HG03066 (cell line): ENCODE measurements at regions not wholly inside any gene's neighbourhood (a gene's known extent, or its start where the extent isn't known, plus 50 kb on each side); places are given as distances from the start of the nearest gene placed in this dataset.
A peak's percentile ranks its signal among the peaks of the same experiment; 100 is the strongest.

Experiments
- ATAC-seq: cut with Tn5 transposase; IDR thresholded peaks from one replicate; pipeline ENCODE4 v1.9.1; 2021; ENCODE audit warnings: low read depth; ENCODE audit not compliant: unreplicated experiment

DNA sequence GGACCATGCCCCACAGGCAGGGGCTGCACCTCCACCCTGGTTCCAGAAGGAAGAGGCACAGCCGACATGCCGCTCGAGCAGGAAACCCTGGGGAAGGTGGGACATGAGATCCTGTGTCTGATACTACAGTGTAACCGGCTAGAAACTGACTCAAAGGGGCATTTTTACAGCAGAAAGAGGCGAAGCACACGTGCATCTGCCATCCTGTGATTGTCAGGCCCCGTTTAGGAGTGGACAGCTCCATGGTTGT is 62.7 kb downstream of the SIK1 start:
- ATAC-seq: no peak

DNA sequence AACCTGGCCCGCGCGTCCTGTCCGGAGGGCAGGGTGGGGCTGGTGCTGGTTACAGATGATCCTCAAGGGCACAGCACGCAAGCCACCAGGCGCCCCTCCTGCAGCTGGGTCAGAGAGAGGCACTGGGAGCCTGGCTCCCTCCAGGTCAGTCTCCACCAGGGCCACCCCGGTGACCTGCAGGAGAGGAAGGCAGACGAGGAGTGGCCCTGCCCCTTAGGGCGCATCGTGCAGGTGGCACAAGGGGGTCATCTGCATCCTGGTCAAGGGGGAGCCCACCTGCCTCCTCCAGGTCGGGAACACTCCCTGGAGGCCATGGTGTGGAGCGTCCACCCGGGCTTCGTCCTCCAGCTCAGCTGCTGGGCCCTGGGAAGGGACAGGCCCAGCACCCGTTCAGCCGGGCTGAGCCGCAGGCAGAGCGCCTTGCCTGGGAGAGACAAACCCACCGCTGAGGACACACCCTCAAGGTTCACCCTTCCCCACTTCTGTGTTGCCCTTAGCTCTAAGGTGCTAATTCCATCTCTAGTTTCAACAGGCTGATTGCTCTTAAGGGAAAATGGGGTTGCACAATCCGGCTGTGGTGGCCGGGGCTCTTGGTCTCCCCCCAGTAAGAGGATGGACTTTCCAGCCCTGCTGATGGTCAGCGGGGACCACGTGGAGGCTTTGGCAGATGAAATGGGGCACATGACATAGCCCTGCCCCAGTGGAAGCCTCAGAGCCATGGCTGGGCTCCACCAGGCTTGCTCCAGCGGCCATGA is 63.2 kb downstream of the SIK1 start:
- ATAC-seq: no peak

DNA sequence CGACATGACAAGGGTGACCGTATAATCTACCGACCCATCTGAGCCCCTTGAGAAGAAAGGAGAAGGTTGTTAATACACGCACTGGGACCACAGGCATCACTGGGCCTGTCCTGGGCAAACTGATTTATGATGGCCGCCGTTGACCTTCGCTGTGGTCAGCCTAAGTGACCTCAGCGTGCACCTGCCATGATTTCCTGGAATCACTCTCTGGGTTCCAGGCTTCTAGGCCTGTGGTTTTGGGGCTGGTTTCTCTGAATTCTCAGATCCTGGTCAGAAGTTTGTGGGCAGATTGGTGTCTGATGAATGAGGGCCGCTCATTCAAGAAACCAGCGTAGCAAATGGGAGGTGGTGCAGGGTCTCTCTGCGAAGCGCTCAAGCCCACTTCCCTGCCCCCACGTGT is 64.0 kb downstream of the SIK1 start:
- no peak for ATAC-seq

DNA sequence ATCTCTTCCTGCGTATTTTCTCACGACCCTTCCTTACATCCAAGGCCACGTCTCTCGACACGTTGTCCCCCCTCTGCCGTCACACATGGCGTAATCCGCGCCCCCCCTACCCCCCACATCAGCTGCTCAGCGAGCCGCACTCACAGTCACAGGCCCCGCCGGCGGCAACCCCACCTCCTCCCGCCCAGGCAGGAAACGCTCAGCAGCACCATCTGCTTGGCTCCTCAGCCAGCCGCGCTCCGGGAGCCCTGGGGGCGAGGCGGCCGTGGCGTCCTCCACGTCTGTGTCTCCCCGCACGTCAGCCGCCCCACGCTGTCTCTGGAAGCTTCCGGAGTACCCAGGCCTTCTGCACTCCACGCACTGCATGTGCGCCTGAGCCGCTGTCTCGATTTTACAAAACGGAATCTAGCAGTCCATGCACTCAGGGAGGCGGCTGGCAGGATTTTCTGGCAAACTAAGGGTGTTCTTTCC is 64.6 kb downstream of the SIK1 start:
- ATAC-seq: peak; percentile 47

GRCh38 chr21:43361493-43362296 is 65.2 kb downstream of the SIK1 start:
- ATAC-seq: peak; percentile 46

DNA sequence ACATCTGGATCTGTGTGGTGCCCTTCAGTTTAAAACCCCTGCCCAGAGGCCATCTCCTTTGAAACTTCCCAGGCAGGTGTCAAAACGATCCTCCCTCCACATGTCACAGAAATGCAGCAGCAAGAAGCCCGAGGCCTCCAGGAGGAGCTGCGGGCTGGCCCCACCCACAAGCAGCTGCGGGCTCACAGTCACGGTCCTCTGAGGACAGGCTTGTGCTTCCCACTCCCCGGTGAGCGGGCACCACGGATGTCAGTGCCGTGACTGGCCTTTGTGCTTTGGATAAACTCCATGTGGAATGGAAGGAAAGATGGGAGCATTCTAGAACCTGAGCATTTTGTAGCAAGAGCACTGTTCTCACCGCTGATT is 65.8 kb downstream of the SIK1 start:
- no peak for ATAC-seq

GRCh38 chr21:43360441-43361126 is 66.3 kb downstream of the SIK1 start:
- ATAC-seq: no peak

DNA sequence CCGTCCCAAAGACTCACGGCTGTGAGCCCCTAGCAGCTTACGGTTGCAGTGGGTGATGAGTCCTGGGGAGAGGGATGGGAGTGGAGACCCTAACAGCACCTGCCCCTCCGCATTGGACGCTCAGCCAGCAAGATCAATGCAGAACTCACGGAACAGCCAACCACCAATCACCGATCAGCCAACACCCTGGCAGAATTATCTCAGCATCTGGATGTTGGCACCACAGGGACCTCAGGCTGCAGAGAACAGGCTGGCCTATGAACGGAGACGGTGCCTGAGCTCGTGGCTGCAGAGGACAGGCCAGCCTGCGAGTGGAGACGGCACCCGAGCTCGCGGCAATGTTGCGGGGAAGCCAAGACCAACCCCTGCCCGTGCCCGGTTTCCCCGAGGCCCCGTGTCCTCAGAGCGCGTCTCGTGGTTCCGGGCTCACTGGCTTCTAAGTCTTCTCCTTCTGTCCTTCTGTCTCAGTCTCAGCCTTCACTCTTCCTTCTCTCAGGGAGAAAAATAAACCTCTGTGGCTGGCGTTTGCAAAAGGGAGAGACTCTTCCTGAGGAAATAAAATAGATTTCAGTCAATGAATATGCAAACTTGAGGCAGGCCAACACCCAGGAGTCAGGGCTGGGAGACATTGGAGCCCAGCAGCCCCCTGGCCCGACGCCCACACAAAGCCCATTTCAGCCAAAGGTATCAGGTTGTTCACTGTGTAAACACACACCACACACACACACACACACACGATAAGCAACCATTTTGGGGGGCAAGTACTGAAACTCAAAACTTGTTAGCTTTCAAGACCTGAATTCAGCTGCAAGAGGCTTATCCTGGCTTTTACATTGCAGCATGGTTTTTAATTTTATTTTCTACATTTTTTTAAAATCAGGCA is 67.8 kb downstream of the SIK1 start:
- no peak for ATAC-seq

- no peak for ATAC-seq
Observed at GRCh38 chr21:43357715-43358430, 69.1 kb downstream of the SIK1 start.

- ATAC-seq: no peak
Observed at GRCh38 chr21:43355925-43356289, 71.0 kb downstream of the SIK1 start.

DNA sequence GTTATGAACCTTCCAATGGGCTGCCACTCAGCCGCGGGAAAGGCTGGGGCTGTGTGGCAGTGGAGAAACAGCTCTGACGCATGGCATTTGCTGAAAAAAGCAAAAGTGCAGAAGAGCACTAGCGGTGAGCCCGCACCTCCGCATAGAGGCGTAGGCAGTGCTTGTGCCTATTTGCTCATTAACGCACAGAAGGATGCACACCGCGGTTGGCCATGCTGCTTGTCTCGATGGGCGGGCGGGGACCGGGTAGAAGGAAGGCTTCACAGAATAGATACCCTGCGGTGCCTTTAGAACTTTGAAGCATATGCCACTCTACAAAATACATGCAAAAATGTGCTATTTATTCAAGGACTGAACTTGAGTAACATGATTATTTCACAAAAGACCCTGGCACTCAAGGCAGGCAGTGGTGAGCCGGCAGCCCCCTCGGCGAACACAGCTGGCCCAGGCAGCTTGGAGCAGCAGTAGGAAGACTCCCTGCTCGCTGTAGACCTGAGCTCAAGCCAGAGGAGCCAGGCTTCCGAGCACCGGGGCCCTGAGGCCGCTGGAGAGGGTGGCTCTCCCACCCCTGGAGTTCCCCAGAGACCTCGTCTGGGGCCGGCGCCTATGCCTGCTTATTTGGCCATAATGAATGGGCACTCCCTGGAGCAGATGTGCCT is 71.5 kb downstream of the SIK1 start:
- ATAC-seq: no peak

- no peak for ATAC-seq
Observed at GRCh38 chr21:43354666-43355065, 72.3 kb downstream of the SIK1 start.

GRCh38 chr21:43354026-43354420 is 72.9 kb downstream of the SIK1 start:
- ATAC-seq: no peak

GRCh38 chr21:43353282-43354025 is 73.5 kb downstream of the SIK1 start:
- no peak for ATAC-seq

- peak; percentile 70 for ATAC-seq
Observed at GRCh38 chr21:43352568-43353281, 74.2 kb downstream of the SIK1 start.

DNA sequence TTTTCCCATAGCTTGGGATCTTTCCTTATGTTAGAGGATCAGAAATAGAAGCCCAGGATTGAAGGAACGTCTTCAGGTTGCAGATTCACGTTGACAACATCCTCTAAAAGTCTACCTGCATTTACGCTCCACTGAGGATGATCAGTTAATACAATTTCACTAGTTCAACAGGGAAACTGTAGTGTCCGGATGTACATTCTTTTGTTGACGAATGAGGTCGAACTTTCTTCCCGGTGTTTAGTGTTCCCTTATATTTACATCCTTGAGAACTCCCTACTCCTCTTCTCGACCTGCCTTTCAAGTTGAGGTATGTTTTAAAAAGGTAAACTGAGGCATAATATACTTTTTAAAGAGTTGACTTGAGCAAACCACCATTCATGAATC is 74.8 kb downstream of the SIK1 start:
- ATAC-seq: no peak

DNA sequence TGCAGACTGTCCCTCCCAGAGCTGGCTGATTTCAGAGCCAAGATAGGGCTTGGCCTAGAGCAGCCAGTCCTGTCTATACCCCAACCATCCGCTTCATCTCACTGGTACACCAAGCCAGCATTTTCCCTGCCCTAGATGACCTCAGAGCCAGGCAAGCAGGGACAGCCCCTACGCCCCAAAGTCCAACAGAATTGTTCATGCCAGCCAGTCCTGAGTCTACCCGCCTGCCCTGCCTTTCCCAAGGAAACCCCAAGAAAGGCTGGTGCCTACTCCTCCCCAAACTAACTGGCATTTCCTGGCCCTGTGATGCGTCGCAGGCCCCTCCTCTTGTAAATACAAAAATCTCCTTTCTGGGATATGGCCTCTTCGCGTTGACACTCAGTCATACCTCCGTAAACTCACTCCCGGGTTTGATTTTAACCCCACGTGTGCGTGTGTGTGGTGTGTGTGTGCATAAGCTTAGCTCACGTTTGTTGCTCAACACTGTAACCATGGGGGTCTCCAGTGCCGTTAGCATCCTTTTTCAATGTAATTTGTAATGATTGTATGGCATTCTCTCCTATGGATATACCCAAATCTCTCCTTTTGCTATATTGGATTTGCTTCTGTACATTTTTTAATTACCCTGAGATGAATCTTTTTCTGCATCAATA is 75.3 kb downstream of the SIK1 start:
- no peak for ATAC-seq

GRCh38 chr21:43349644-43350043 is 77.3 kb downstream of the SIK1 start:
- no peak for ATAC-seq
